ENCODE measurements at regions not wholly inside any gene's neighbourhood (a gene's known extent, or its start where the extent isn't known, plus 50 kb on each side); places are given as distances from the start of the nearest gene placed in this dataset.
A peak's percentile ranks its signal among the peaks of the same experiment; 100 is the strongest.

GRCh38 chr2:167415068-167415467, 526.8 kb downstream of the XIRP2 start:
- no peak for DNase-seq

- no peak for DNase-seq
Observed at GRCh38 chr2:167411367-167411766, 523.1 kb downstream of the XIRP2 start.

- no peak for DNase-seq
Observed at GRCh38 chr2:167406558-167406957, 518.3 kb downstream of the XIRP2 start.

- no peak for DNase-seq
Observed at GRCh38 chr2:167404627-167405284, 516.5 kb downstream of the XIRP2 start.

- no peak for DNase-seq
Observed at GRCh38 chr2:167401309-167401708, 513.0 kb downstream of the XIRP2 start.

GRCh38 chr2:167400546-167400945, 512.3 kb downstream of the XIRP2 start:
- DNase-seq = no peak

GRCh38 chr2:167398873-167399272, 510.6 kb downstream of the XIRP2 start:
- DNase-seq = peak; percentile 51

GRCh38 chr2:167388901-167389300, 500.6 kb downstream of the XIRP2 start:
- DNase-seq = no peak

- no peak for DNase-seq
Observed at GRCh38 chr2:167388497-167388896, 500.2 kb downstream of the XIRP2 start.

GRCh38 chr2:167386694-167387093, 498.4 kb downstream of the XIRP2 start:
- no peak for DNase-seq

- no peak for DNase-seq
Observed at GRCh38 chr2:167383610-167384194, 495.4 kb downstream of the XIRP2 start.

- DNase-seq = no peak
Observed at GRCh38 chr2:167381349-167381748, 493.1 kb downstream of the XIRP2 start.

GRCh38 chr2:167380555-167380954, 492.3 kb downstream of the XIRP2 start:
- no peak for DNase-seq

GRCh38 chr2:167380094-167380493, 491.8 kb downstream of the XIRP2 start:
- DNase-seq = no peak

GRCh38 chr2:167369083-167369482, 480.8 kb downstream of the XIRP2 start:
- no peak for DNase-seq

GRCh38 chr2:167368371-167368770, 480.1 kb downstream of the XIRP2 start:
- DNase-seq = no peak

GRCh38 chr2:167365216-167365615, 476.9 kb downstream of the XIRP2 start:
- no peak for DNase-seq

- DNase-seq = no peak
Observed at GRCh38 chr2:167361426-167361825, 473.1 kb downstream of the XIRP2 start.

- no peak for DNase-seq
Observed at GRCh38 chr2:167355821-167356220, 467.5 kb downstream of the XIRP2 start.

GRCh38 chr2:167353605-167354280, 465.5 kb downstream of the XIRP2 start:
- DNase-seq = no peak

GRCh38 chr2:167345559-167345958, 457.3 kb downstream of the XIRP2 start:
- DNase-seq = no peak

- DNase-seq = no peak
Observed at GRCh38 chr2:167342769-167343168, 454.5 kb downstream of the XIRP2 start.

- no peak for DNase-seq
Observed at GRCh38 chr2:167340322-167340721, 452.0 kb downstream of the XIRP2 start.

GRCh38 chr2:167336213-167336612, 447.9 kb downstream of the XIRP2 start:
- DNase-seq = no peak

All from DMS 273 treated with DMSO at 0.1 percent for 48 hours (cell line).